Gastroesophageal sphincter (tissue), 3 donors: ENCODE measurements at regions not wholly inside any gene's neighbourhood (a gene's known extent, or its start where the extent isn't known, plus 50 kb on each side); places are given as distances from the start of the nearest gene placed in this dataset.

Experiments
- CTCF ChIP-seq, 4 experiments: fragments of 200-600 bp in 2 of 4; fragments of 450-650 bp in 2 of 4; sonication (generic) in 1 of 4; IDR thresholded peaks; one replicate each; pipeline ENCODE4 v1.5.1; 2017 to 2019; ENCODE audit warnings: antibody characterized with exemption in 4 of 4, mild to moderate bottlenecking in 2 of 4, moderate library complexity in 2 of 4
- EP300 ChIP-seq: sonication (generic); formaldehyde crosslinking; IDR thresholded peaks from one replicate; pipeline ENCODE4 v1.6.1; 2017; ENCODE audit warnings: antibody characterized with exemption, mild to moderate bottlenecking
- POLR2A ChIP-seq, 2 donors: fragments of 450-650 bp; IDR thresholded peaks; one replicate each; pipeline ENCODE4 v1.6.1; 2017; ENCODE audit warnings: antibody characterized with exemption in 2 of 2, mild to moderate bottlenecking in 2 of 2, moderate library complexity in 1 of 2
- POLR2AphosphoS5 ChIP-seq: sonication (generic); formaldehyde crosslinking; IDR thresholded peaks from one replicate; pipeline ENCODE4 v1.6.1; 2017; ENCODE audit warnings: antibody characterized with exemption

- no peak for TF ChIP-seq EP300
- no peak for TF ChIP-seq CTCF (IDR thresholded peaks at IDR 0.05)
- no peak for TF ChIP-seq POLR2A (IDR thresholded peaks at IDR 0.05)
- no peak for TF ChIP-seq POLR2AphosphoS5
Observed at GRCh38 chr2:175256806-175257585, 75.5 kb upstream of the ATP5MC3 start.
